PC-9 (cell line): ENCODE measurements at regions not wholly inside any gene's neighbourhood (a gene's known extent, or its start where the extent isn't known, plus 50 kb on each side); places are given as distances from the start of the nearest gene placed in this dataset.

ENCODE experiments used
- CTCF ChIP-seq: fragments of 200-600 bp; sonication (generic); conservative IDR thresholded peaks from 2 replicates; pipeline ENCODE4 v1.6.1; 2017; ENCODE audit warnings: mixed run types, antibody characterized with exemption, mild to moderate bottlenecking, moderate library complexity
- EZH2 ChIP-seq: fragments of 200-600 bp; sonication (generic); IDR thresholded peaks from 2 replicates; pipeline ENCODE4 v1.8.0; 2017; ENCODE audit warnings: antibody characterized with exemption, low read depth

- TF ChIP-seq CTCF (no peak), EZH2 (no peak)
Measured at GRCh38 chr11:104704146-104704830, 194.0 kb downstream of the CASP12 start.
